Testis (tissue), 2 donors: ENCODE measurements at regions not wholly inside any gene's neighbourhood (a gene's known extent, or its start where the extent isn't known, plus 50 kb on each side); places are given as distances from the start of the nearest gene placed in this dataset.

Experiments
- CTCF ChIP-seq, 3 experiments: fragments of 450-650 bp in 2 of 3; fragments of 200-600 bp in 1 of 3; sonication (generic) in 1 of 3; IDR thresholded peaks; one replicate each; pipeline ENCODE4 v1.5.1; 2016 to 2019; ENCODE audit warnings: antibody characterized with exemption in 3 of 3, mild to moderate bottlenecking in 2 of 3, moderate library complexity in 1 of 3
- POLR2A ChIP-seq: fragments of 450-650 bp; IDR thresholded peaks from one replicate; pipeline ENCODE4 v1.6.1; 2017; ENCODE audit warnings: antibody characterized with exemption, mild to moderate bottlenecking, moderate library complexity

DNA sequence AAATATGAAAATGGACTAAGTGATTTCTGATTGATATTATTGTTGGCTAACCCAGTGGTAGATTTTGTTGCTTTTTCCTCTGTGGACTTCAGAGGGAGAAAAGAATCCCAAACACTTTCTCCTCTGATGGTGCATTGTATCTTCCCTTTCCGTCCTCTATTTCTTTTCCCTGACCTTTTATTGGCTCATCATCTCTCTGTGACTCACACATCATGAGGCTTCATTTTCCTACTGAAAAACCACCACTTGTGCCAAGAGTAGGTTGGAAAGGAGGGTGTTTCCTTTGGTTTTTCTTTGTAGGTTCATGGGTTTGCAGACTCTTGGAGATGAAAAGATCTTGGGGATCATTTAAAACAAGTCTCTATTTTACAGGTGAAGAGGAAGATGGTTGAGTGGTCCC, 311.7 kb upstream of the JAG1 start:
- no peak for TF ChIP-seq POLR2A
- no peak for TF ChIP-seq CTCF (IDR thresholded peaks at IDR 0.05)
